Stimulated activated CD4-positive, alpha-beta T cell treated with anti-CD3 and anti-CD28 coated beads, Interleukin-2, amount 100 ng/mL, for 4 hours (primary cell): ENCODE measurements at regions not wholly inside any gene's neighbourhood (a gene's known extent, or its start where the extent isn't known, plus 50 kb on each side); places are given as distances from the start of the nearest gene placed in this dataset.

ENCODE experiments used
- DNase-seq: peaks from one replicate; pipeline ENCODE4 v3.0.0-alpha.2; 2020; ENCODE audit warnings: low read depth

DNA sequence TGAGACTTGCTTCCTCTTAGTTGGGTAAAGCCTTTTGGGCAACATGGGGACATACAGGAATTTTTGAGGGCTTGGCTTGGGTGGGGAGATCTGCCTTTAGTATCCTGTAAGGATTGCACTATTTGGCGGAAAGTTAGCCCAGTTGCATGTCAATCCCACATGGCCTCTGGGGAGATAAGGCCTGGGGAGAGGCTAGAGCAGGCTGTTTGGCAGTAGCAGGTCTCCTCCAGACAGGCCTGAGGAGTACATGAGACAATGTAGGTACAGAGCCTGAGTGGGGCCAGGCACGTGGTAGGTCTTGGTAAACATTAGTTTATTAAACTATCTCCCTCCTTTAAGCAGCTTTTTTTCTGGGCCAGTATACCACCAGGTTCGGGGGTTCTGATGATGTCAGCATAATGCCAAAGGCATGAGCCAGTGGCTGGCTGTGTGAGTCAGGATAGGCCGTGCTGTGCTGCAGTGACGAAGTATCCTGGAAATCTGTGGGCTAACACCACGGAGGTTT lies 147.9 kb downstream of the VEGFA start:
- DNase-seq, result no peak

GRCh38 chr6:43916924-43917877 lies 147.2 kb downstream of the VEGFA start:
- no peak for DNase-seq

- DNase-seq, result no peak
These were observed 146.2 kb downstream of the VEGFA start for GRCh38 chr6:43915986-43916923.

- no peak for DNase-seq
These were observed 145.3 kb downstream of the VEGFA start for GRCh38 chr6:43915208-43915869.

- DNase-seq, result no peak
These were observed 144.5 kb downstream of the VEGFA start for GRCh38 chr6:43914272-43915147.

DNA sequence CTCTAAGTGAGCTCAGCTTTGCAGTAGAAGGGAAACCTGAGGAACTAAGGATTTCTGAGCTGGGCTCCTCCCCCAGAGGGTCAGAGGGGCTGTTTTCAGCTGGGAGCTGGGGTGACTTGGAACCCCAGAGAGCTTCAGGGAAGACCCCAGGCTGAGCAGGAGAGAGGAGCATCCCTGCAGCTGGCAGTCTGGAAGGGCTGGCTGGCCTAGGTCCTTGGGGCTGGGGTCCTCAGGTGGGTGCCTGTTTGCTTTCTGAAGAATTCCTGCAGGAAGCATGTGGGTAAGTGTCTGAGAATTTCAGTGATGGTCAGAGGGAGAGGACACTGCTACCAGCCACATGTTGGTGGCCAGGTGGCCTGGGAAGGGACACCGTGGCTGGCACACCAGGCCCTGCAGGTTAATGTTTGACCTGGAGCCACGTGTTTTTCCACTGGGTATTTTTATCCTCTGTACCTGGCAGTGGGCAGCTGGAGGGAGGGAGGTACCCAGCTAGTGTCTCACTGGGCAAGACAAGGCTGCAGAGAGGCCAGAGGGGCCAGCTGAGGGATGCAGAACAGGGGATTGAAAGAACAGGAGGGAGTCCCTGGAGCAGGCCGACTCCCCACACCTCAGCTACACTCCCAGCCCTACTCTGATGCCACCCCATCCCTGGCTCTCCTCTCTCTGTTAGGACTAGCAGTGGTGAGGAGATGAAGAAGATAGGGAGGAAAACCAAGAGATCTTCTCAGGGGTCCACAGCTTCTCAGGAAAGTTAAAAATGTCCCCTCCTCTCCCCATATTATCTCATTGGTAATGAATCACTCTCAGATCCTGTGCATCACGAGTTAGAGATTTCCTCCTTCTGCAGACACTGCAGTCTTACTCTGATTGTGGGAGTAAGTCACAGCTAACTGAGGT lies 143.6 kb downstream of the VEGFA start:
- DNase-seq, result no peak

- DNase-seq, result no peak
These were observed 142.8 kb downstream of the VEGFA start for GRCh38 chr6:43912598-43913371.

DNA sequence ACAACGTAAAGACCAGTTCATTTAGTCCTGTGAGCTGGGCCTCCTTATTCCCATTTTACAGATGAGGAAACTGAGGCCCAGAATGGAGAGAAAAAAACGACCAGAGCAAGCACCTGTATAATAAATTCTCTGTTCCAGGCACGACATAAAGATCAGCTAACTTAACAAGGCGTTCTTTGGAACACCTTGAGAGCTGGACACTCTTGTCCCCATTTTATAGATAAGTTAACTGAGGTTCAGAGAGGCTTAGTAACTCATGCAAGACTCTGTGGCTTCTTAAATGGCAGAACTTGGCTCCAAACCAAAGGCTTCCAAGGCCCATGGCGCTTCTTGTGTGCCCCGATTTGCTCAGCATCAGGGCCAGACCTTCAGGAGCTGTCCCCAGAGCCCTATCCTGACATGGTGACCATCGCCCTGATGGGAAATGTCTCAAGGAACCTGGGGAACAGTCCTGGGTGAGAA lies 142.1 kb downstream of the VEGFA start:
- DNase-seq, result no peak

DNA sequence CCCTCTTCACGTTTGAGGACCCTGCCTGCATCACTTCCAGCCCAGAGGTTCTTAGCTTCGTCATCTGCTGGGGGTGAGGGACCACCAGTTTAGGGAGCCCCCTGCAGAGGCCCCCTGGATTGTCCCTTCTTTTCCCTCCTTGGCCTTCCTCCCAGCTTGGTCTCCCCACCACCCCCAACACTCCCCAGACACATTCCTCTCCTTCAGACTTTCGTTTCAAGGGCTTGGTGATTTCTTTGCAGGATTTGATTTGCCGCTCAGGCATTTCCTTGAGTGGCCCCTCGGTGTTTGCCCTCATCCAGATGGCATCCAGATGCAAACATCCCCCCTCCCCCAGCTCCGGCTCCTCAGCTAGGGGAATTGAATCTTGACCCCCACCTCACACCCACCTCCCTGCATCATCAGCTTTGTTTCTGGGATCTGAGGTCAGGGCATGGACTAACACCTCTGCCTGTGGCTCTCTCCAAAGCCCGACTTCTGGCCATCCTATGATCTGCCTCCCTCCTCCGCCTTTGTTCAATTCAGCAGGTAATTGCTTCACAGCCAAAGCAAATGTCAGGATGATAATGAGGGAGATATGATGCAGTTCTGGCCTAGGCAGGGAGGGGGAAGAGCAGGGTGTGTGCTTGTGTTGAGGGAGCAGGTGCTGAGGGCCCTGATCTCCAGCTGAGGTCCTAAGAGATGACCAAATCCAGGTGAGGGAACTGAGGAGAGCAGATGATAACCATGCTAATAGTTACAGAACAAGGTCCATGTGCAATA lies 141.5 kb downstream of the VEGFA start:
- no peak for DNase-seq

DNA sequence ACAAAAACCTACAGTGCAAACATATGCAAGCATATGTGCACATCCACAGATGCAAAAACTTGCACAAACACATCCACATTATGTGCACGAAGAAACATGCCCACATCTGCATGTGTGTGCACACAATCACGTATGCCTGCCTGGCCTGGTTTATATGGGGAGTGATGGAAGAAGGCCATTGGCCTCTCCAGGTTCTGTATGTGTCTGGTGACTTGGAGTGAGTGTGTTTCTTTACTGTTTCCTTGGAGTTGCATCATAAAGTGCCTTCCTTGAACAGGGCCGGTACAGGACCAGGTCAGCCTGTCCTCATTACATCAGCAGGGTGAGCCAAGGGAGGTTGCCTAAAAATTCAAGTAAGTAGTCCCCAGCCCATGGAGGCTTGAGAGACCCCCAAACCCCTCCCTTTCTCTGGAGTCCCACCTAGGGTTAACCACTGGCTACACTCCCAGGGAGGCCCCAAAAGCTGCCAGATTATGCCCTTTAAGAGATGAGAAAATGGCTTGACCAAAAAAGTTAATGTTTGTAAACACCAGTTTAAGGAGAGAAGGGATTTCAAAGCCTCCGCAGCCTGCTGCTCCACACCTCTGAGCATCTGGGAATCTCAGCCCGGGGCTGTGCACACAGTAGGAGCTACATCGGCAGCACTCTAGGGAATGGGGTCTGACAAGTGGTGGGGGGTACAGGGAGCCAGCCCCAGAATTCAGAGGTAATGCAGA lies 140.8 kb downstream of the VEGFA start:
- DNase-seq, result no peak

GRCh38 chr6:43910149-43910637 lies 140.2 kb downstream of the VEGFA start:
- no peak for DNase-seq

GRCh38 chr6:43909474-43910148 lies 139.6 kb downstream of the VEGFA start:
- no peak for DNase-seq

GRCh38 chr6:43907789-43908472 lies 137.9 kb downstream of the VEGFA start:
- no peak for DNase-seq

GRCh38 chr6:43907312-43907711 lies 137.3 kb downstream of the VEGFA start:
- no peak for DNase-seq

GRCh38 chr6:43904311-43905123 lies 134.5 kb downstream of the VEGFA start:
- no peak for DNase-seq
